Tibial nerve (tissue), 4 donors: ENCODE measurements at regions not wholly inside any gene's neighbourhood (a gene's known extent, or its start where the extent isn't known, plus 50 kb on each side); places are given as distances from the start of the nearest gene placed in this dataset.
"Not testable (repeated sequence)": the region's sequence is repeated elsewhere in the genome, so short reads cannot be mapped to it uniquely, and the experiment has no call there.

Experiments used
- DNase-seq, 2 donors: peaks; one replicate each; pipeline ENCODE4 v3.0.0-alpha.2; 2019; ENCODE audit warnings: low spot score in 2 of 2
- H3K27ac ChIP-seq, 4 donors: fragments of 200-600 bp; sonication (generic) in 3 of 4; one replicate each; pipeline ENCODE4 v1.5.1; 2017 to 2019; ENCODE audit warnings: mild to moderate bottlenecking in 1 of 4
- H3K27me3 ChIP-seq, 2 donors: fragments of 200-600 bp; sonication (generic) in 1 of 2; one replicate each; pipeline versions ENCODE4 v1.5.1 to v1.6.0; 2017 to 2019
- H3K36me3 ChIP-seq, 3 donors: fragments of 200-600 bp; sonication (generic); one replicate each; pipeline ENCODE4 v1.5.1; 2018 to 2019
- H3K4me1 ChIP-seq, 4 donors: fragments of 200-600 bp; sonication (generic) in 3 of 4; one replicate each; pipeline ENCODE4 v1.5.1; 2017 to 2019
- H3K4me3 ChIP-seq, 4 donors: fragments of 200-600 bp; sonication (generic) in 3 of 4; one replicate each; pipeline ENCODE4 v1.5.1; 2017 to 2019; ENCODE audit warnings: mild to moderate bottlenecking in 1 of 4, moderate library complexity in 1 of 4
- H3K9me3 ChIP-seq, 4 donors: fragments of 200-600 bp; sonication (generic) in 3 of 4; one replicate each; pipeline ENCODE4 v1.5.1; 2017 to 2019
- EP300 ChIP-seq, 2 donors: sonication (generic); formaldehyde crosslinking; IDR thresholded peaks; one replicate each; pipeline ENCODE4 v1.6.1; 2017; ENCODE audit warnings: antibody characterized with exemption in 2 of 2, mild to moderate bottlenecking in 1 of 2
- POLR2A ChIP-seq, 2 donors: fragments of 450-650 bp; IDR thresholded peaks; one replicate each; pipeline ENCODE4 v1.6.1; 2017; ENCODE audit warnings: antibody characterized with exemption in 2 of 2, mild to moderate bottlenecking in 2 of 2, moderate library complexity in 2 of 2
- WGBS, 2 donors: methylation state at CpG; one replicate each; pipeline ENCODE4 v1.1.5; 2018; 5-methylcytosine and 5-hydroxymethylcytosine counted together
- TF ChIP-seq, protein P1 (sequence below), 5 experiments: fragments of 200-600 bp in 3 of 5; fragments of 450-650 bp in 2 of 5; sonication (generic) in 3 of 5; IDR thresholded peaks; one replicate each; pipeline ENCODE4 v1.5.1; 2016 to 2019; ENCODE audit warnings: antibody characterized with exemption in 5 of 5, mild to moderate bottlenecking in 3 of 5, moderate library complexity in 2 of 5

DNA sequence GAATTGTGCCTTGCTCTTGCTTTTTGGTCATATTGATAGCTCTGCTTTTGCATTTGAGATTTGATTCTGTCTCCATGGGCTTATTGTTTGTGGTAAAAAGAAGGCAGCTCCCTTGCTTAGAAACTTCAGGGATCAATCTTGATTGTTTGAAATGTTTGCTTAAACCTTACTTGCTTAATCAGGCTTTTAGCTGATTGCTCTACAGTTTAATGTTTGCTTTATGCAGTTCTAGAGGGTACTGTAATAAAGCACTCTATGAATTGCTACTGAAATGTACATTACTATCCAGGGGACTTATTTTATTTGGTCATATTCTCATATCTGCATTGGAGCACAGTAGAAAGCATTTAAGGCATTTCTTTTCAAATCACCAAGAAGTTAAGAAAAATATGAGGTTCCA is 545.4 kb upstream of the HS3ST5 start:
- no peaks in the 10 kb centered on the region for H3K9me3 ChIP-seq
- H3K4me3 ChIP-seq = no peak overlapping the region
- H3K27me3 ChIP-seq = no peaks in the 10 kb centered on the region
- no peaks in the 10 kb centered on the region for H3K4me1 ChIP-seq
- H3K27ac ChIP-seq = no peak overlapping the region
- no peak for DNase-seq
- no peaks in the 10 kb centered on the region for H3K36me3 ChIP-seq
- no peak for TF ChIP-seq EP300 (IDR thresholded peaks at IDR 0.05)
- TF ChIP-seq, protein P1, sequence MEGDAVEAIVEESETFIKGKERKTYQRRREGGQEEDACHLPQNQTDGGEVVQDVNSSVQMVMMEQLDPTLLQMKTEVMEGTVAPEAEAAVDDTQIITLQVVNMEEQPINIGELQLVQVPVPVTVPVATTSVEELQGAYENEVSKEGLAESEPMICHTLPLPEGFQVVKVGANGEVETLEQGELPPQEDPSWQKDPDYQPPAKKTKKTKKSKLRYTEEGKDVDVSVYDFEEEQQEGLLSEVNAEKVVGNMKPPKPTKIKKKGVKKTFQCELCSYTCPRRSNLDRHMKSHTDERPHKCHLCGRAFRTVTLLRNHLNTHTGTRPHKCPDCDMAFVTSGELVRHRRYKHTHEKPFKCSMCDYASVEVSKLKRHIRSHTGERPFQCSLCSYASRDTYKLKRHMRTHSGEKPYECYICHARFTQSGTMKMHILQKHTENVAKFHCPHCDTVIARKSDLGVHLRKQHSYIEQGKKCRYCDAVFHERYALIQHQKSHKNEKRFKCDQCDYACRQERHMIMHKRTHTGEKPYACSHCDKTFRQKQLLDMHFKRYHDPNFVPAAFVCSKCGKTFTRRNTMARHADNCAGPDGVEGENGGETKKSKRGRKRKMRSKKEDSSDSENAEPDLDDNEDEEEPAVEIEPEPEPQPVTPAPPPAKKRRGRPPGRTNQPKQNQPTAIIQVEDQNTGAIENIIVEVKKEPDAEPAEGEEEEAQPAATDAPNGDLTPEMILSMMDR (IDR thresholded peaks at IDR 0.05) = no peak
- TF ChIP-seq POLR2A (IDR thresholded peaks at IDR 0.05) = no peak

DNA sequence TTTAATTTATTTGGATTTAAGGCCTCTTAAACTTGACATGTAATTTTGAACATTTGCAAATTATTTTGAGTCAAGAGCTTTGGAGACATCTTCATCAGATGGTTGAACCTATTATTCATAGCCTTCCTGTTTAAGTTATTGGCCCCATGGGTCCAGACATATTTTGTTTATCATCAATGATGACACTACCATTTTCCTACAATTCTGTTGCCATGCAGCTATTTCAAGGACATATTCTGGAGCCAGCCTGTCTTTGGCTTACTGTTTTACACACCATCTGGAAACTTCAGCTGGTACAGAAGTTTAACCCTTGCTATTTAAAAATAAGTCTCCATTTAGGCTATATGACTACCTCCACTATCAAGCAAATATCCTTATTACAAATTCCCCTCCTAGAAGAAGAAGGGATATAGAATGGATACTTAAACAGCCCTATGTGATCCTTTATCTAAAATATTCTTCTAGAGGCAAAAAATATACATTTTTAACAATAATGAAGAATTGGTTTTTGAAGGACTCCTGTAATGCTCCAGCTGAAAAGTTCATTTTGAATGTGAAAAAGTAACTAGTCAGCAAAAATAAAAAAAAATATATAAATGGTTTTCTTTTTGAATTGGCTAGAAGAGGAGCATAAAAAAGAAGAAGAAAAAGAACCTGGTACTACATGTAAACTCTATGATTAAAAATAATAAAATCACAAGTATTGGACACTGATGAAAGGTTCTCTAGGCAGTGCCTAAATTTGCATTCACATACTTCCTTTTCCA is 544.0 kb upstream of the HS3ST5 start:
- no peak overlapping the region for H3K27ac ChIP-seq
- H3K4me3 ChIP-seq = no peak overlapping the region
- no peaks in the 10 kb centered on the region for H3K27me3 ChIP-seq
- H3K36me3 ChIP-seq = no peaks in the 10 kb centered on the region
- no peaks in the 10 kb centered on the region for H3K9me3 ChIP-seq
- DNase-seq = no peak
- no peaks in the 10 kb centered on the region for H3K4me1 ChIP-seq
- TF ChIP-seq, protein P1 (IDR thresholded peaks at IDR 0.05) = no peak
- TF ChIP-seq EP300 (IDR thresholded peaks at IDR 0.05) (no peak), POLR2A (IDR thresholded peaks at IDR 0.05) (no peak)

DNA sequence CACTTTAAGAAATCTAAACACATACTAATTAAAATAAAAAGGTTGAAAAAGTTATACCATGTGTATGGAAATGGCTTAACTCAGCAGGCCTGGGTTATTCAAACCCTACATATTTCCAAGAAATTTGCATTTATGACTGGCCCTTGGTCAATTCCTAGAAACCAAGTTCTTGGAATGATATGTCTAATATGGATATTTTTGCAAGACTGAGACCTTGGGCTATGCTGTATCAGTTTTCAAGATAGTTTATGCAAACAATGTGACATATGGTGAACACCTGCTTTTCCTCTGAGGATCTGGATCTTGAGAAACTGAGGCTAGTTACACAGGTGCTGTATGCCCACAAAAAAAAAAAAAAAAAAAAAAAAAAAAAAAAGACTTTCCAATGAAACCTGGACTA is 536.9 kb upstream of the HS3ST5 start:
- no peak for DNase-seq
- Histone ChIP-seq H3K9me3 (no peaks in the 10 kb centered on the region), H3K4me3 (no peak overlapping the region), H3K36me3 (no peaks in the 10 kb centered on the region), H3K4me1 (no peaks in the 10 kb centered on the region), H3K27ac (no peak overlapping the region), H3K27me3 (no peaks in the 10 kb centered on the region)
- no peak for TF ChIP-seq POLR2A (IDR thresholded peaks at IDR 0.05)
- no peak for TF ChIP-seq EP300 (IDR thresholded peaks at IDR 0.05)
- TF ChIP-seq, protein P1 (IDR thresholded peaks at IDR 0.05) = no peak

DNA sequence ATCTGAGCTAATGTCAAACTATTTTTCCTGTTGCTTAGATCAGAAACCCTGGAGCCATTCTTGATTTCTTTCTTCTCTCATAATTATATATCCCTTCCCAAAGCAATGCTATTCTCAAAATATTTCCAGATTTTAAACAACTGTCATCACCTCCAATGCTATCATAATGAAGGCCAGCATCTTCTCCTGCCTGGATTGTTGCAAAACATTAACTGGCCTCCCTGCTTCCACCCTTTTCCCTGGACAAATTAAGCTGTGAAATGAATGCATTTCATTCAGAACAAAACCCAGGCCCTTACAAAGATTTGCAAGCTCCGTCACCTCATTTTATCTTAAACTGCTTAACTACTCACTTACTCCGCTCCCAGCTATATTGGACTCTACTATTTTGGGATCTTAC is 535.3 kb upstream of the HS3ST5 start:
- WGBS, 2 donors = 88 to 92% methylated on average over 2 of the region's 2 CpGs
- Histone ChIP-seq H3K27me3 (no peaks in the 10 kb centered on the region), H3K27ac (no peak overlapping the region), H3K9me3 (no peaks in the 10 kb centered on the region), H3K4me1 (no peaks in the 10 kb centered on the region), H3K36me3 (no peaks in the 10 kb centered on the region), H3K4me3 (no peak overlapping the region)
- TF ChIP-seq POLR2A (IDR thresholded peaks at IDR 0.05) = no peak
- no peak for TF ChIP-seq EP300 (IDR thresholded peaks at IDR 0.05)
- TF ChIP-seq, protein P1 (IDR thresholded peaks at IDR 0.05) = no peak
- DNase-seq = no peak

DNA sequence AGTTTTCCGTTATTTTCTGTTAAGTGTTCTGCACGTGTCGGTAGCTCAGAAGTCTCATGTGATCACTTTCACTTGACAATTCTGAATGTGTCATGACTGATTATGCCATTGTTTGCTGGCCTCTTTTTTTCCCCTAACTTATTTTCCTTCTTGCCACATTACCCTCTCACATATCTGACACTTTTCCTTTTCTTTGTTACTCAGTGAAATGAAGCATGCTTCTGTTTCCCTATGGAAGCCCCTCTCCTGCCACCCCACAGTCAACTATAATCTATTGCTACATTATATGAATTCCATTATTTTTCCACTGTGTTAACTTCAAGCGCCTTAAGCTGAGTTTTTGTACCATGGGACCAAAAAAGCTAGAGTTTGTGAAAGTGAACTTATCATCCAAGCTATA is 531.6 kb upstream of the HS3ST5 start:
- no peak overlapping the region for H3K27ac ChIP-seq
- WGBS, 2 donors = 75 to 87% methylated on average over 4 of the region's 4 CpGs
- H3K4me3 ChIP-seq = no peak overlapping the region
- H3K27me3 ChIP-seq = no peaks in the 10 kb centered on the region
- H3K9me3 ChIP-seq = no peaks in the 10 kb centered on the region
- no peaks in the 10 kb centered on the region for H3K4me1 ChIP-seq
- DNase-seq = no peak
- H3K36me3 ChIP-seq = no peaks in the 10 kb centered on the region
- TF ChIP-seq EP300 (IDR thresholded peaks at IDR 0.05) (no peak), POLR2A (IDR thresholded peaks at IDR 0.05) (no peak)
- TF ChIP-seq, protein P1 (IDR thresholded peaks at IDR 0.05) = no peak

DNA sequence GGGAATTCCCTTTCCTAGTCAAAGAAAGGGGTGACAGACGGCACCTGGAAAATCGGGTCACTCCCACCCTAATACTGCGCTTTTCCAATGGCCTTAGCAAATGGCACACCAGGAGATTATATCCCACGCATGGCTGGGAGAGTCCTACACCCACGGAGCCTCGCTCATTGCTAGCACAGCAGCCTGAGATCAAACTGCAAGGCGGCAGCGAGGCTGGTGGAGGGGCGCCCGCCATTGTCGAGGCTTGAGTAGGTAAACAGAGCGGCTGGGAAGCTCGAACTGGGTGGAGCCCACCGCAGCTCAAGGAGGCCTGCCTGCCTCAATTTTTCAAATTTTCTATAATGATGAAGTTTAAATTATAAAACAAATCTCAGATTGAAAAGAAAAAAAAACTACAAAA is 522.7 kb upstream of the HS3ST5 start:
- not testable (repeated sequence) for DNase-seq, H3K4me1 ChIP-seq, H3K27me3 ChIP-seq, H3K4me3 ChIP-seq, H3K27ac ChIP-seq, H3K36me3 ChIP-seq, H3K9me3 ChIP-seq
- 93 to 95% methylated on average over 14 of the region's 14 CpGs for WGBS, 2 donors
